ENCODE measurements at regions not wholly inside any gene's neighbourhood (a gene's known extent, or its start where the extent isn't known, plus 50 kb on each side); places are given as distances from the start of the nearest gene placed in this dataset.

- Histone ChIP-seq H3K27ac (no peak overlapping the region), H3K36me3 (no peaks in the 10 kb centered on the region), H3K27me3 (replicated peaks) (peaks cover 38% of the 10 kb centered on the region), H3K4me3 (no peak overlapping the region), H3K9me3 (replicated peaks) (no peaks in the 10 kb centered on the region), H3K4me1 (replicated peaks) (no peaks in the 10 kb centered on the region)
- DNase-seq (ENCODE audit: low read depth in 1 of 2, low spot score in 2 of 2), result no peak
Measured at GRCh38 chr4:3827616-3828492, 61.7 kb downstream of the ADRA2C start.

DNA sequence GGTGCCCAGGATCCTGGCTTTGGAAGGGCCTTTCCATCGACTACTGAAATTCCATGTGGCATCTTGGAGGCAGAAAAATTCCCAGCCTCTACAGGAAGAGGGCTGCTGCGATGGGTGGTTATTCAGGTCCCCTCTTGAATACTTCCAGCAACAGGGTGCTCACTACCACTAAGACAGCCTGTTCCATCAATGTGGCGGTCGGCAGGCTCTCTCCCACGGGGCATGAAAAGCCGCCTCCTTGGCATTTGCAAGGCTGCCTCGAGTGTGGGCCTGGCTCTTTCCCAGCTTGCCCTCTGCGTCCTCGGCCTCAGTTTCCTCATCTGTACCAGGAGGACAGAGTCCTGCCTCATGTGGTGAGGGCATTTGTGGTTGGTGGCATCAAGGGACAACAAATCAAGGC is 62.4 kb downstream of the ADRA2C start:
- Histone ChIP-seq H3K27me3 (replicated peaks) (peaks cover 34% of the 10 kb centered on the region), H3K9me3 (replicated peaks) (no peaks in the 10 kb centered on the region), H3K4me1 (replicated peaks) (no peaks in the 10 kb centered on the region), H3K27ac (no peak overlapping the region), H3K4me3 (no peak overlapping the region), H3K36me3 (no peaks in the 10 kb centered on the region)
- DNase-seq (ENCODE audit: low read depth in 1 of 2, low spot score in 2 of 2), result no peak

DNA sequence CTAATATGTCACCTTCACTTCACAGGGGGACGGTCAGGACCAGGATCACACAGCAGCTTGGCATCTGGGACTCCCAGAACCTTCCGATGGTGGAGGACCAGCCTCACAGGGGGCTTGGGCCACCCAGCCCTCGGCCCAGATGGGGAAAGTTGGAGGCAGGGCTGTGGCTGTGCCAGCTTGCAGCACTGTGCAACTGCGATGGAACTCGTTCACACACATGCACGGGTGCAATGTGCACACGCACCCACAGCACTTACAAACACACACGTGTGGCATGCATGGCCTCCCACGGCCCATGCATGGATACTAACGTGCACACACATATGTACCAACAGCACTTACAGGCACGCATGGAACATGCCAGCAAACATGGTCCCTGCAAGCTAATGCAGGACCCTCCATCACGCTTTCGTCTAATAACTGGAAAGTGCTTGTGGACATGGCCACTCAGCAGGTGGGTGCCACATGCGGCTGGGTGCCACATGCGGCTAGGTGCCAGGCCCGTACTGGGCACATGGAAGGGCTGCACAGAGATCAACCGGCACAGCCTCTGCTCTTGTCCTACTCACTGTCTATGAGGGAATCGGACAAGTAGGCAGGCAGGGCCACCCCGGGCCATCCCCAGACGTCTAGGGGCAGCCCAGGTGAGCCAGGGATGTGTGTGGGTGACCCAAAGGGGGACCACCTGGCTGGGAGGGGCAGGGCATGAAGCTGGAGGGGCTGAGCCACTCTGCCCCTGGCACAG is 63.2 kb downstream of the ADRA2C start:
- no peaks in the 10 kb centered on the region for H3K36me3 ChIP-seq
- no peaks in the 10 kb centered on the region for H3K9me3 ChIP-seq (replicated peaks)
- no peaks in the 10 kb centered on the region for H3K4me1 ChIP-seq (replicated peaks)
- H3K27ac ChIP-seq, result no peak overlapping the region
- no peak overlapping the region for H3K4me3 ChIP-seq
- DNase-seq (ENCODE audit: low read depth in 1 of 2, low spot score in 2 of 2), result no peak
- peaks cover 35% of the 10 kb centered on the region for H3K27me3 ChIP-seq (replicated peaks)

GRCh38 chr4:3829956-3830773 is 64.0 kb downstream of the ADRA2C start:
- no peaks in the 10 kb centered on the region for H3K36me3 ChIP-seq
- H3K27ac ChIP-seq, result no peak overlapping the region
- H3K4me3 ChIP-seq, result no peak overlapping the region
- DNase-seq (ENCODE audit: low read depth in 1 of 2, low spot score in 2 of 2), result no peak
- no peaks in the 10 kb centered on the region for H3K4me1 ChIP-seq (replicated peaks)
- H3K27me3 ChIP-seq (replicated peaks), result peaks cover 37% of the 10 kb centered on the region
- no peaks in the 10 kb centered on the region for H3K9me3 ChIP-seq (replicated peaks)

- Histone ChIP-seq H3K36me3 (no peaks in the 10 kb centered on the region), H3K27me3 (replicated peaks) (peaks cover 40% of the 10 kb centered on the region), H3K4me3 (no peak overlapping the region), H3K9me3 (replicated peaks) (no peaks in the 10 kb centered on the region), H3K4me1 (replicated peaks) (no peaks in the 10 kb centered on the region), H3K27ac (no peak overlapping the region)
- DNase-seq (ENCODE audit: low read depth in 1 of 2, low spot score in 2 of 2), result no peak
Measured at GRCh38 chr4:3830774-3831528, 64.8 kb downstream of the ADRA2C start.

DNA sequence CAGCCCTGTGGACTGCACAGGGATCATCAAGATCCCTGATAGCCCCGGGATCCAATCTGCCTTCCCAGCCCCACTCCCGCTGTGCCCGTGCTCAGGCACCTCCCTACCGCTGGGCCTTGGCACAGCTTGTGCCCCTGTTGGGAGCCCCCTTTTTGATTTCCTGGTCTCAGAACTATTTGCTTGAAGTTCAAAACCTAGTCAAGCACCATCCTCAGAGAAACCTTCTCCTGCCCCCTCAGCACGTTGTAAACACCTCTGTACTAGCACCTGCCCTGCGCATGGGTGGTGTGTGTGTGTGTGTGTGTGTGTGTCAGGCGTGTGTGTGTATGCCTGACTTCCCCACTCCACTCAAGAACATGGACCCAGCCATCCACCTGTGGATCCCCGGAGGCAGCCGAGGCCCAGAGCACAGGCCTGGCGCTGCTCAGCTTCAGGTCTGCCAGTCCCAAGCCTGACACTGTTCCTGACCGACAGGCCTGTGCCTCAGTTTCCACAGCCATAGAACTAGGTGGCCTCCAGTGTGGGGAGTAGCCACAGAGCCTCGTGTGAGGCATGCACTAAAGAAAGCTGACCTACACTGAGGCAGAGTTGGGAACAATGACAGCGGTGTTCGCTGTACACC is 65.5 kb downstream of the ADRA2C start:
- no peak overlapping the region for H3K4me3 ChIP-seq
- H3K36me3 ChIP-seq, result no peaks in the 10 kb centered on the region
- DNase-seq (ENCODE audit: low read depth in 1 of 2, low spot score in 2 of 2), result no peak
- no peak overlapping the region for H3K27ac ChIP-seq
- no peaks in the 10 kb centered on the region for H3K4me1 ChIP-seq (replicated peaks)
- no peaks in the 10 kb centered on the region for H3K9me3 ChIP-seq (replicated peaks)
- peaks cover 40% of the 10 kb centered on the region for H3K27me3 ChIP-seq (replicated peaks)

GRCh38 chr4:3832536-3833220 is 66.5 kb downstream of the ADRA2C start:
- Histone ChIP-seq H3K27ac (no peak overlapping the region), H3K4me1 (replicated peaks) (no peaks in the 10 kb centered on the region), H3K9me3 (replicated peaks) (no peaks in the 10 kb centered on the region), H3K36me3 (no peaks in the 10 kb centered on the region), H3K4me3 (no peak overlapping the region), H3K27me3 (replicated peaks) (peaks cover 32% of the 10 kb centered on the region)
- no peak for DNase-seq (ENCODE audit: low read depth in 1 of 2, low spot score in 2 of 2)

GRCh38 chr4:3833326-3833989 is 67.3 kb downstream of the ADRA2C start:
- Histone ChIP-seq H3K4me3 (no peak overlapping the region), H3K9me3 (replicated peaks) (no peaks in the 10 kb centered on the region), H3K27ac (no peak overlapping the region), H3K4me1 (replicated peaks) (no peaks in the 10 kb centered on the region), H3K27me3 (replicated peaks) (peaks cover 26% of the 10 kb centered on the region), H3K36me3 (no peaks in the 10 kb centered on the region)
- no peak for DNase-seq (ENCODE audit: low read depth in 1 of 2, low spot score in 2 of 2)

GRCh38 chr4:3834186-3834662 is 68.0 kb downstream of the ADRA2C start:
- no peaks in the 10 kb centered on the region for H3K9me3 ChIP-seq (replicated peaks)
- peaks cover 19% of the 10 kb centered on the region for H3K27me3 ChIP-seq (replicated peaks)
- no peaks in the 10 kb centered on the region for H3K36me3 ChIP-seq
- no peaks in the 10 kb centered on the region for H3K4me1 ChIP-seq (replicated peaks)
- DNase-seq (ENCODE audit: low read depth in 1 of 2, low spot score in 2 of 2), result no peak
- H3K4me3 ChIP-seq, result no peak overlapping the region
- H3K27ac ChIP-seq, result no peak overlapping the region

GRCh38 chr4:3834663-3835521 is 68.7 kb downstream of the ADRA2C start:
- Histone ChIP-seq H3K27ac (no peak overlapping the region), H3K27me3 (replicated peaks) (peaks cover 19% of the 10 kb centered on the region), H3K36me3 (no peaks in the 10 kb centered on the region), H3K4me1 (replicated peaks) (no peaks in the 10 kb centered on the region), H3K4me3 (no peak overlapping the region), H3K9me3 (replicated peaks) (no peaks in the 10 kb centered on the region)
- no peak for DNase-seq (ENCODE audit: low read depth in 1 of 2, low spot score in 2 of 2)

GRCh38 chr4:3835527-3836405 is 69.6 kb downstream of the ADRA2C start:
- Histone ChIP-seq H3K4me1 (replicated peaks) (no peaks in the 10 kb centered on the region), H3K27ac (no peak overlapping the region), H3K27me3 (replicated peaks) (peaks cover 27% of the 10 kb centered on the region), H3K4me3 (no peak overlapping the region), H3K9me3 (replicated peaks) (no peaks in the 10 kb centered on the region), H3K36me3 (no peaks in the 10 kb centered on the region)
- no peak for DNase-seq (ENCODE audit: low read depth in 1 of 2, low spot score in 2 of 2)
